ENCODE measurements at regions not wholly inside any gene's neighbourhood (a gene's known extent, or its start where the extent isn't known, plus 50 kb on each side); places are given as distances from the start of the nearest gene placed in this dataset.

DNA sequence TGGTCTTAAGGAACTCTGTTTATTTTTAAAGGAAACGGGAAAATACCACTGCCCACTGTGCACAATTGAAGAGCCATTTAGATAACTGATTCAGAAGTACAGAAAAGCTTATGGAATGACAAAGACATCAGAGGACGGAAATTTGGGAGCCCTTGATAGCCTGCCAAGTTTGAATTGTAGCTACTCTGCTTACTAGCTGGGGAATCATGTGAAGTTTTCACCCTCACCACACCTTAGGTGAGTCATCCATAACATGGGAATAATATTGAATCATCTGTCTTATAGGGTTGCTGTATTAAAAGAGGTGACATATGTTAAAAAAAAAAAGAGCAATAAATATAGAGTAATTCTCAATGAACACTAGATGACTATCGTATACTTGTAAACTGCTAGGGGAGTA, 1104.2 kb downstream of the GATA3 start:
- Histone ChIP-seq H3K14ac (replicated peaks; ENCODE audit: low read depth, low read length) (no peak overlapping the region), H2AFZ (replicated peaks; ENCODE audit: low read length, poor library complexity) (no peak overlapping the region), H3K9me3 (ENCODE audit: control insufficient read depth, insufficient read depth, low read length) (peaks cover 3% of the 10 kb centered on the region), H3K27me3 (ENCODE audit: control insufficient read depth, insufficient read depth, low read length) (no peaks in the 10 kb centered on the region), H3K36me3 (ENCODE audit: control insufficient read depth, insufficient read depth, low read length) (no peaks in the 10 kb centered on the region), H3K18ac (ENCODE audit: low read depth, low read length) (no peak overlapping the region), H3K23ac (ENCODE audit: low read depth, low read length) (no peak overlapping the region), H4K5ac (ENCODE audit: low read depth, low read length) (no peak overlapping the region), H2BK15ac (ENCODE audit: low read depth, low read length) (no peak overlapping the region), H2AK9ac (replicated peaks; ENCODE audit: low read depth, low read length, poor library complexity) (no peak overlapping the region), H4K8ac (ENCODE audit: low read depth in 2 of 2, low read length in 2 of 2) (no peak overlapping the region), H3K27ac (ENCODE audit: insufficient read depth, low read length) (no peak overlapping the region), H2AK5ac (ENCODE audit: low read depth, low read length) (no peak overlapping the region), H2BK20ac (ENCODE audit: low read depth, low read length) (no peak overlapping the region), H4K91ac (ENCODE audit: insufficient read depth, low read depth, low read length) (no peak overlapping the region), H2BK5ac (ENCODE audit: low read depth, low read length, poor library complexity, severe bottlenecking) (no peak overlapping the region), H3K9me1 (ENCODE audit: insufficient read depth, low read length) (no peaks in the 10 kb centered on the region), H3K4me1 (ENCODE audit: control insufficient read depth, insufficient read depth, low read length) (no peaks in the 10 kb centered on the region), H4K20me1 (ENCODE audit: insufficient read depth, low read length) (no peaks in the 10 kb centered on the region), H3K4me2 (ENCODE audit: low read depth, low read length) (no peak overlapping the region), H3K4ac (ENCODE audit: low read depth, low read length) (no peak overlapping the region), H3K56ac (ENCODE audit: extremely low read depth, insufficient read depth, low read length) (no peak overlapping the region), H3K9ac (ENCODE audit: low read depth, low read length) (no peak overlapping the region), H3K4me3 (ENCODE audit: insufficient read depth, low read depth, low read length) (no peak overlapping the region), H3K79me1 (ENCODE audit: low read depth in 1 of 2, low read length in 2 of 2) (no peaks in the 10 kb centered on the region), H2BK120ac (ENCODE audit: low read depth, low read length) (no peak overlapping the region)
- POLR2A ChIA-PET (ENCODE audit: unreplicated experiment): no interaction called here
- no CpG with 5 or more reads among the region's 3 CpGs for WGBS, 2 experiments (ENCODE audit: extremely low coverage in 2 of 2, insufficient read length in 1 of 2)
- BruUV-seq (replicated peaks): no TSS peak
- ATAC-seq (ENCODE audit: low read depth): no peak
- dilution Hi-C loops (cut with HindIII; ENCODE audit: low sequenced_read_pairs, unreplicated experiment) (no loop called here), in situ Hi-C loops (cut with MboI; ENCODE audit: low sequenced_read_pairs) (no loop called here), intact Hi-C loops (cut with micrococcal nuclease) (no loop called here)
- no peak for DNase-seq
- CTCF ChIA-PET: no interaction called here
- TF ChIP-seq, protein P1, sequence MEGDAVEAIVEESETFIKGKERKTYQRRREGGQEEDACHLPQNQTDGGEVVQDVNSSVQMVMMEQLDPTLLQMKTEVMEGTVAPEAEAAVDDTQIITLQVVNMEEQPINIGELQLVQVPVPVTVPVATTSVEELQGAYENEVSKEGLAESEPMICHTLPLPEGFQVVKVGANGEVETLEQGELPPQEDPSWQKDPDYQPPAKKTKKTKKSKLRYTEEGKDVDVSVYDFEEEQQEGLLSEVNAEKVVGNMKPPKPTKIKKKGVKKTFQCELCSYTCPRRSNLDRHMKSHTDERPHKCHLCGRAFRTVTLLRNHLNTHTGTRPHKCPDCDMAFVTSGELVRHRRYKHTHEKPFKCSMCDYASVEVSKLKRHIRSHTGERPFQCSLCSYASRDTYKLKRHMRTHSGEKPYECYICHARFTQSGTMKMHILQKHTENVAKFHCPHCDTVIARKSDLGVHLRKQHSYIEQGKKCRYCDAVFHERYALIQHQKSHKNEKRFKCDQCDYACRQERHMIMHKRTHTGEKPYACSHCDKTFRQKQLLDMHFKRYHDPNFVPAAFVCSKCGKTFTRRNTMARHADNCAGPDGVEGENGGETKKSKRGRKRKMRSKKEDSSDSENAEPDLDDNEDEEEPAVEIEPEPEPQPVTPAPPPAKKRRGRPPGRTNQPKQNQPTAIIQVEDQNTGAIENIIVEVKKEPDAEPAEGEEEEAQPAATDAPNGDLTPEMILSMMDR (conservative IDR thresholded peaks at IDR 0.05; ENCODE audit: low read depth, low read length): no peak
- TF ChIP-seq RFX5 (IDR thresholded peaks at IDR 0.05; ENCODE audit: low read depth, low read length) (no peak), CEBPB (IDR thresholded peaks at IDR 0.05; ENCODE audit: low read depth, low read length) (no peak), BHLHE40 (IDR thresholded peaks at IDR 0.05; ENCODE audit: low read depth, low read length) (no peak), RAD21 (IDR thresholded peaks at IDR 0.05; ENCODE audit: low read length) (no peak), MAFK (IDR thresholded peaks at IDR 0.05; ENCODE audit: low read depth, low read length) (no peak), MXI1 (IDR thresholded peaks at IDR 0.05; ENCODE audit: borderline replicate concordance, low read depth, low read length) (no peak), POLR2A (IDR thresholded peaks at IDR 0.05; ENCODE audit: low read depth, low read length) (no peak), SMC3 (IDR thresholded peaks at IDR 0.05; ENCODE audit: low read depth, low read length) (no peak), RCOR1 (IDR thresholded peaks at IDR 0.05; ENCODE audit: insufficient replicate concordance, low read length) (no peak), NFE2L2 (IDR thresholded peaks at IDR 0.05; ENCODE audit: low read depth, low read length) (no peak), FOS (IDR thresholded peaks at IDR 0.05; ENCODE audit: low read depth, low read length) (no peak), CHD1 (IDR thresholded peaks at IDR 0.05; ENCODE audit: low read depth, low read length) (no peak), MAZ (IDR thresholded peaks at IDR 0.05; ENCODE audit: borderline replicate concordance, low read depth, low read length) (no peak)
- TF ChIP-seq, protein P2, sequence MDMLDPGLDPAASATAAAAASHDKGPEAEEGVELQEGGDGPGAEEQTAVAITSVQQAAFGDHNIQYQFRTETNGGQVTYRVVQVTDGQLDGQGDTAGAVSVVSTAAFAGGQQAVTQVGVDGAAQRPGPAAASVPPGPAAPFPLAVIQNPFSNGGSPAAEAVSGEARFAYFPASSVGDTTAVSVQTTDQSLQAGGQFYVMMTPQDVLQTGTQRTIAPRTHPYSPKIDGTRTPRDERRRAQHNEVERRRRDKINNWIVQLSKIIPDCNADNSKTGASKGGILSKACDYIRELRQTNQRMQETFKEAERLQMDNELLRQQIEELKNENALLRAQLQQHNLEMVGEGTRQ (IDR thresholded peaks at IDR 0.05; ENCODE audit: low read depth, low read length): no peak
- TF ChIP-seq, protein P3, sequence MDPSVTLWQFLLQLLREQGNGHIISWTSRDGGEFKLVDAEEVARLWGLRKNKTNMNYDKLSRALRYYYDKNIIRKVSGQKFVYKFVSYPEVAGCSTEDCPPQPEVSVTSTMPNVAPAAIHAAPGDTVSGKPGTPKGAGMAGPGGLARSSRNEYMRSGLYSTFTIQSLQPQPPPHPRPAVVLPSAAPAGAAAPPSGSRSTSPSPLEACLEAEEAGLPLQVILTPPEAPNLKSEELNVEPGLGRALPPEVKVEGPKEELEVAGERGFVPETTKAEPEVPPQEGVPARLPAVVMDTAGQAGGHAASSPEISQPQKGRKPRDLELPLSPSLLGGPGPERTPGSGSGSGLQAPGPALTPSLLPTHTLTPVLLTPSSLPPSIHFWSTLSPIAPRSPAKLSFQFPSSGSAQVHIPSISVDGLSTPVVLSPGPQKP (IDR thresholded peaks at IDR 0.05; ENCODE audit: borderline replicate concordance, low read depth, low read length): no peak

Data from IMR-90 (cell line).